T-helper 2 cell treated with Interferon-gamma antibody and Interleukin-4, amounts not matched to agents 100 ng/mL and 5 ng/mL, for 36 hours (primary cell): ENCODE measurements at regions not wholly inside any gene's neighbourhood (a gene's known extent, or its start where the extent isn't known, plus 50 kb on each side); places are given as distances from the start of the nearest gene placed in this dataset.

ENCODE experiments used
- intact Hi-C: fragments of 100-400 bp; cut with micrococcal nuclease; formaldehyde crosslinking; loops from one replicate; pipeline ENCODE4 v1.15.1; 2023

- intact Hi-C loops: no loop called here
Measured at GRCh38 chr9:87152256-87152655, 204.9 kb upstream of the GAS1 start.

GRCh38 chr9:87156247-87156646 is 208.9 kb upstream of the GAS1 start:
- intact Hi-C loops: no loop called here

GRCh38 chr9:87157366-87158031 is 210.2 kb upstream of the GAS1 start:
- intact Hi-C loops: no loop called here

- intact Hi-C loops: no loop called here
Measured at GRCh38 chr9:87158765-87159164, 211.5 kb upstream of the GAS1 start.

GRCh38 chr9:87160148-87161102 is 213.1 kb upstream of the GAS1 start:
- intact Hi-C loops: no loop called here

- intact Hi-C loops: no loop called here
Measured at GRCh38 chr9:87167161-87167560, 219.9 kb upstream of the GAS1 start.

- intact Hi-C loops: no loop called here
Measured at GRCh38 chr9:87167582-87167981, 220.3 kb upstream of the GAS1 start.

- intact Hi-C loops: no loop called here
Measured at GRCh38 chr9:87178302-87178701, 231.0 kb upstream of the GAS1 start.

- intact Hi-C loops: no loop called here
Measured at GRCh38 chr9:87179553-87180340, 232.4 kb upstream of the GAS1 start.

- intact Hi-C loops: no loop called here
Measured at GRCh38 chr9:87180361-87180760, 233.1 kb upstream of the GAS1 start.

- intact Hi-C loops: no loop called here
Measured at GRCh38 chr9:87180841-87181240, 233.5 kb upstream of the GAS1 start.

GRCh38 chr9:87181670-87182069 is 234.4 kb upstream of the GAS1 start:
- intact Hi-C loops: no loop called here

- intact Hi-C loops: no loop called here
Measured at GRCh38 chr9:87184956-87185642, 237.8 kb upstream of the GAS1 start.

- intact Hi-C loops: no loop called here
Measured at GRCh38 chr9:87187656-87188055, 240.3 kb upstream of the GAS1 start.

GRCh38 chr9:87189006-87189405 is 241.7 kb upstream of the GAS1 start:
- intact Hi-C loops: no loop called here

- intact Hi-C loops: no loop called here
Measured at GRCh38 chr9:87193151-87193550, 245.8 kb upstream of the GAS1 start.

- intact Hi-C loops: no loop called here
Measured at GRCh38 chr9:87193925-87194868, 246.9 kb upstream of the GAS1 start.

GRCh38 chr9:87195306-87195705 is 248.0 kb upstream of the GAS1 start:
- intact Hi-C loops: no loop called here

- intact Hi-C loops: no loop called here
Measured at GRCh38 chr9:87197349-87198130, 250.2 kb upstream of the GAS1 start.
